Gastroesophageal sphincter (tissue), 4 donors: ENCODE measurements at regions not wholly inside any gene's neighbourhood (a gene's known extent, or its start where the extent isn't known, plus 50 kb on each side); places are given as distances from the start of the nearest gene placed in this dataset.

ENCODE experiments used
- ATAC-seq: fragments of 150-250 bp; one replicate; pipeline ENCODE4 v1.9.1; 2016; ENCODE audit warnings: mild to moderate bottlenecking, moderate library complexity
- H3K27ac ChIP-seq, 4 donors: fragments of 200-600 bp; sonication (generic) in 3 of 4; 1 replicate in 3 of 4; 2 replicates in 1 of 4; pipeline ENCODE4 v1.5.1; 2016 to 2019
- H3K27me3 ChIP-seq: fragments of 200-600 bp; sonication (generic); one replicate; pipeline ENCODE4 v1.5.1; 2019
- H3K36me3 ChIP-seq, 2 donors: fragments of 200-600 bp; sonication (generic); one replicate each; pipeline ENCODE4 v1.5.1; 2019; ENCODE audit warnings: control low read depth in 1 of 2
- H3K4me1 ChIP-seq, 3 donors: fragments of 200-600 bp; sonication (generic); 1 replicate in 2 of 3; 2 replicates in 1 of 3; pipeline ENCODE4 v1.5.1; 2016 to 2019; ENCODE audit warnings: control low read depth in 2 of 3
- H3K4me3 ChIP-seq, 2 donors: fragments of 200-600 bp; sonication (generic); one replicate each; pipeline ENCODE4 v1.5.1; 2019; ENCODE audit warnings: mild to moderate bottlenecking in 1 of 2, moderate library complexity in 1 of 2
- H3K9me3 ChIP-seq, 3 donors: fragments of 200-600 bp; sonication (generic); one replicate each; pipeline ENCODE4 v1.5.1; 2017 to 2019; ENCODE audit warnings: control low read depth in 2 of 3
- CTCF ChIP-seq, 4 experiments: fragments of 200-600 bp in 2 of 4; fragments of 450-650 bp in 2 of 4; sonication (generic) in 1 of 4; IDR thresholded peaks; one replicate each; pipeline ENCODE4 v1.5.1; 2017 to 2019; ENCODE audit warnings: antibody characterized with exemption in 4 of 4, mild to moderate bottlenecking in 2 of 4, moderate library complexity in 2 of 4
- EP300 ChIP-seq: sonication (generic); formaldehyde crosslinking; IDR thresholded peaks from one replicate; pipeline ENCODE4 v1.6.1; 2017; ENCODE audit warnings: antibody characterized with exemption, mild to moderate bottlenecking
- POLR2A ChIP-seq, 2 donors: fragments of 450-650 bp; IDR thresholded peaks; one replicate each; pipeline ENCODE4 v1.6.1; 2017; ENCODE audit warnings: antibody characterized with exemption in 2 of 2, mild to moderate bottlenecking in 2 of 2, moderate library complexity in 1 of 2
- POLR2AphosphoS5 ChIP-seq: sonication (generic); formaldehyde crosslinking; IDR thresholded peaks from one replicate; pipeline ENCODE4 v1.6.1; 2017; ENCODE audit warnings: antibody characterized with exemption
- WGBS, 2 donors: methylation state at CpG; one replicate each; pipeline ENCODE4 v1.1.5; 2018; ENCODE audit warnings: low coverage in 1 of 2; 5-methylcytosine and 5-hydroxymethylcytosine counted together

GRCh38 chr4:152193059-152193458 lies 342.8 kb downstream of the FBXW7 start:
- Histone ChIP-seq H3K27ac (no peak overlapping the region), H3K4me3 (no peak overlapping the region), H3K9me3 (no peaks in the 10 kb centered on the region), H3K36me3 (no peaks in the 10 kb centered on the region), H3K4me1 (peaks cover 0 to 12% (median 0%) of the 10 kb centered on the region in 3 donors), H3K27me3 (no peaks in the 10 kb centered on the region)
- no peak for ATAC-seq
- TF ChIP-seq EP300 (no peak), POLR2A (IDR thresholded peaks at IDR 0.05) (no peak)
- WGBS, 2 donors, result 89 to 100% methylated on average over 2 of the region's 2 CpGs

GRCh38 chr4:152190907-152191306 lies 345.0 kb downstream of the FBXW7 start:
- Histone ChIP-seq H3K4me1 (no peaks in the 10 kb centered on the region), H3K27ac (no peak overlapping the region), H3K36me3 (no peaks in the 10 kb centered on the region), H3K9me3 (no peaks in the 10 kb centered on the region), H3K27me3 (no peaks in the 10 kb centered on the region), H3K4me3 (no peak overlapping the region)
- ATAC-seq, result no peak
- 88 to 94% methylated on average over 6 to 7 of the region's 7 CpGs for WGBS, 2 donors
- no peak for TF ChIP-seq POLR2AphosphoS5
- TF ChIP-seq POLR2A (IDR thresholded peaks at IDR 0.05), result no peak
- TF ChIP-seq CTCF (IDR thresholded peaks at IDR 0.05), result no peak
- TF ChIP-seq EP300, result no peak

- Histone ChIP-seq H3K4me1 (no peaks in the 10 kb centered on the region), H3K9me3 (no peaks in the 10 kb centered on the region), H3K27me3 (no peaks in the 10 kb centered on the region), H3K36me3 (no peaks in the 10 kb centered on the region), H3K4me3 (no peak overlapping the region), H3K27ac (no peak overlapping the region)
- no peak for ATAC-seq
- WGBS, 2 donors, result 56 to 88% methylated on average over 2 of the region's 4 CpGs
- TF ChIP-seq CTCF (IDR thresholded peaks at IDR 0.05), result no peak
Observed at GRCh38 chr4:152189451-152190179, 346.3 kb downstream of the FBXW7 start.

- Histone ChIP-seq H3K27ac (no peak overlapping the region), H3K36me3 (no peaks in the 10 kb centered on the region), H3K9me3 (peaks cover 0 to 3% (median 0%) of the 10 kb centered on the region in 3 donors), H3K27me3 (no peaks in the 10 kb centered on the region), H3K4me3 (no peak overlapping the region), H3K4me1 (no peaks in the 10 kb centered on the region)
- no peak for TF ChIP-seq POLR2AphosphoS5
- no peak for TF ChIP-seq POLR2A (IDR thresholded peaks at IDR 0.05)
- no peak for TF ChIP-seq EP300
- no peak for TF ChIP-seq CTCF (IDR thresholded peaks at IDR 0.05)
- ATAC-seq, result no peak
- WGBS, 2 donors, result 52 to 93% methylated on average over 3 of the region's 4 CpGs
Observed at GRCh38 chr4:152188801-152189200, 347.1 kb downstream of the FBXW7 start.

- ATAC-seq, result no peak
- H3K27me3 ChIP-seq, result no peaks in the 10 kb centered on the region
- peaks cover 0 to 4% (median 0%) of the 10 kb centered on the region in 3 donors for H3K9me3 ChIP-seq
- TF ChIP-seq POLR2AphosphoS5 (no peak), CTCF (IDR thresholded peaks at IDR 0.05) (no peak), POLR2A (IDR thresholded peaks at IDR 0.05) (no peak), EP300 (no peak)
- no peaks in the 10 kb centered on the region for H3K36me3 ChIP-seq
- H3K27ac ChIP-seq, result no peak overlapping the region
- 20% methylated on average over 1 of the region's 3 CpGs; no CpG with 5 or more reads in 1 of the 2 donors for WGBS, 2 donors
- no peak overlapping the region for H3K4me3 ChIP-seq
- H3K4me1 ChIP-seq, result no peaks in the 10 kb centered on the region
Observed at GRCh38 chr4:152187693-152188092, 348.2 kb downstream of the FBXW7 start.
